ENCODE measurements at regions not wholly inside any gene's neighbourhood (a gene's known extent, or its start where the extent isn't known, plus 50 kb on each side); places are given as distances from the start of the nearest gene placed in this dataset.

- peak; percentile 24 for DNase-seq
Measured at GRCh38 chr10:132467464-132468149, 70.0 kb upstream of the INPP5A start.

- peak; percentile 17 for DNase-seq
Measured at GRCh38 chr10:132468216-132468615, 69.4 kb upstream of the INPP5A start.

- DNase-seq: peak; percentile 18
Measured at GRCh38 chr10:132468651-132469050, 68.9 kb upstream of the INPP5A start.

GRCh38 chr10:132469197-132469884 lies 68.2 kb upstream of the INPP5A start:
- peak; percentile 64 for DNase-seq

DNA sequence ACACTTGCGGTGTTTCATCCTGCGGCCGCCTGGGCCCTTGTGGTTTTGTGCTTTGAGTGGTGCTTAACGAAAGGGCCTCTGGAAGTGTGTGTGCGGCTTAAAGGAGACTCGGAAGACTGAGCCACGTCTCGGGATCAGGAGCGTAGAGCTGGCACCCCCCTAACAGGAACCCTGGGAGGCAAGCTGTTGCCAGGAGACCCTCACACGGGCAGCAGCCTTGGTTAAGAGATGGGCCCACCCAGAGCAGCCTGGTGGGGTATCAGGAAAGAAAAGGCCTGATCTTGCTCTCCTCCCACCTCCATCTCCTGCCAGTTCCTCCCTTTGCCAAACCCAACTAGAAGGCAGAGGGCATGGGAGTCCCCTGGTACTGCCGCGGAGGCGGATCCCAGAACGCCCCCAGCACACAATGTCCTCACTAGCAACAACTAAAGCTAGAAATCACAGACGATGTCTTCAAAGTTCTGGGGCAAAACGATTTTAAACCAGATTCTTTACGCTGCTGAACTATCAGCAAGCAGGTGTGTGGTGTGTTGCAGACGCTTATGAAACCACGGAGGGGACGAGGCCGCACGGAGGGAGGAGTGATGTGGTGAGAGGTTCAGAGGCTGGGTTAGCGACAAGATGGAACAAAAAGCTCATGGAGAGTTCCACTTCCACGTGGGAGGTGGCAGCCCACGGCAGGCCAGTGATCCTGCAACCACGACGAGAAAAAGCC lies 67.0 kb upstream of the INPP5A start:
- DNase-seq: peak; percentile 20

- no peak for DNase-seq
Measured at GRCh38 chr10:132471125-132471451, 66.5 kb upstream of the INPP5A start.

DNA sequence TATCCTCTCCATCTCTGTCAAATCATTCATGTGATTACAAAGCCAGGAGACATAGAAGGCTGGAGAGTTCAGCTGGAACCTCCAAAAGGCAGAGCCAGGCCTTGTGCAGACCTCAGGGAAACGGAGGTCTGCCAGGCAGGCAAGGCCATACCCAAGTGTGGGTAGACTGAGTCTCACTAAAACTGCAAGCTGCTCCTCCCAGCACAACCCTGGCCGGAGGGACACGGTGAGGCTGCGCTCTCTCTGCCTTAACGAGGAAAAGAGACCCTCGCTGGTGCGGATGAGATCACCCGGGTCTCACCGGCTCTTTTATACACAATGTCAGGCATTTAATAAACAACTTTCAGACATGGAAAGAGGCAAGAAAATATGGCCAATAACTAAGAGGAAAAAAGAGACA lies 66.1 kb upstream of the INPP5A start:
- peak; percentile 15 for DNase-seq

DNA sequence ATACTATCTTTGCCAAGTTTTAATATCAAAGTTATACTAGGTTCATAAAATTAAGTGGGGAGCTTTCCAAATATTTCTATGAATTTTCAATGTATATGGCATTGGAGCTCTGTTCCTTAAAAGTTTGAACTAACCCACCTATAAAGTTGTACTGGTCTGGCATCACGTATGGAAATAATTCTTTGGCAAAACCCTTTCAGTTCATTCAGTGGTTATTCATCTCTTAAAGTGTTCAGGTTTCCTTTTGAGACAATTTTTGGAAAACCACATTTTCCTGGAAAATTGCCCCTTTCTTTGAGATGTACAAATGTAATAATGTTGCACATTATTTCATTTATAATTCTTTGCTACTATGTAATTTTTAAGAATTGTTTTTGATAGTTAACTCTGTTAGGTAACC lies 62.5 kb upstream of the INPP5A start:
- DNase-seq: no peak

GRCh38 chr10:132476146-132477065 lies 61.2 kb upstream of the INPP5A start:
- peak; percentile 18 for DNase-seq

DNA sequence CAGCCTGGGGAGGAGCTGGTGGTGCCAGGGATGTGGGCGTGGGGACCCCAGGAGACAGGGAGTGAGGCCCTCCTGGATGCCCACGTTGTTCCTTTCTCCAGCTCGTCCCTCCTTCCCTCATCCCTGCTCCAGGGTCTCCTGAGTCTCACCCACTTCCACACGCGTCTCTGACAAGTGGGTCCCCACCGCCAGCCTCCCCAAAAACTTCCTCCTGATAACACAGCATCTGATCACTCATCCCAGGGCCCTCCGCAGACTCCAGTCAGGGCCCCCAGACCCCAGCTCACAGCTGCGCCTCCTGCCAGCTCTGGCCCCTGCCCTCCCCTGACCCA lies 60.6 kb upstream of the INPP5A start:
- DNase-seq: no peak

DNA sequence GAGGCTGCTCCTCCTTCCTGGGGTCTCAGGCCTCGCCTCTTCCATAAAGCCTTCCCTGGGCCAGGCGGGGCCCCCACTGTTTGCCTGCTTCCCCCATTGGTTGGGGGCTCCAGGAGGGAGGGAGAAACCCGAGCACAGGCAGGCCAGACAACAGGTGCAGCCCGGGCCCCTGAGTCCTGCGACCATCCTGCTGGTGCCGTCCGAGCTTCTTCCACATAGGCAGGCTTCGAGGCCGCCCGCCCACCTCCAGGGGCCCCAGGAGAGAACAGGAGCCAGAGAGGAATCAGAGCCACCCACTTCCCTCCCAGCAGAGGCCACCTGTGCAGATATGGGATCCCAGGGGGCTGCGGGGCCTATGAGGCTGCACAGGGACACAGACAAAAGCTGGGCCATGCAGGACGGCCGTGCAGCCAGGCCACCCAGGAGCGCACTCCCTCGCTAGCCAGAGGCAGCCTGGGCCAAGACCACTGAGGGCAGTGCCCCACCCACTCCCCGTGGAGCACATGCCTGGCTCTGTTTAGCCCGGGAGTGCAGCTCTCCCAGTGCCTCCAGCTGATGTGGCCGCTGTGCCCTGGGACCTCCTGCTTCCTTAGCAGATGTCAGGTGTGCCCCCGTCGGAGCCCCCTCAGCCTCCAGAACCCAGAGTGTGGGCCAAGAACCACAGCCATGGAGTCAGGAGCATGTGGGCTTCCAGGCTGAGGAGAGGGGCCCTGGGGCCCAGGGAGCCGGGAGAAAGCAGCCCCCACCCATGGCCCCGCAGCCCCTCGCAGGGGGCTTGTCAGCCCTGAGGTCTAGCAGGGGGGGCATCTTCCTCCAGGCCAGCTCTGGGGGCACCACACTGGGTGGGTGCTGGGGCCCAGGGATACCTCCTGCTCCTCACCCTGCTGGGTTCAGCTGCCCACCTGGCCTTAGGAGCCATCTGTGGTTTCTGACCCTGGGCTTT lies 59.9 kb upstream of the INPP5A start:
- peak; percentile 49 for DNase-seq

GRCh38 chr10:132478341-132479023 lies 59.1 kb upstream of the INPP5A start:
- peak; percentile 15 for DNase-seq

DNA sequence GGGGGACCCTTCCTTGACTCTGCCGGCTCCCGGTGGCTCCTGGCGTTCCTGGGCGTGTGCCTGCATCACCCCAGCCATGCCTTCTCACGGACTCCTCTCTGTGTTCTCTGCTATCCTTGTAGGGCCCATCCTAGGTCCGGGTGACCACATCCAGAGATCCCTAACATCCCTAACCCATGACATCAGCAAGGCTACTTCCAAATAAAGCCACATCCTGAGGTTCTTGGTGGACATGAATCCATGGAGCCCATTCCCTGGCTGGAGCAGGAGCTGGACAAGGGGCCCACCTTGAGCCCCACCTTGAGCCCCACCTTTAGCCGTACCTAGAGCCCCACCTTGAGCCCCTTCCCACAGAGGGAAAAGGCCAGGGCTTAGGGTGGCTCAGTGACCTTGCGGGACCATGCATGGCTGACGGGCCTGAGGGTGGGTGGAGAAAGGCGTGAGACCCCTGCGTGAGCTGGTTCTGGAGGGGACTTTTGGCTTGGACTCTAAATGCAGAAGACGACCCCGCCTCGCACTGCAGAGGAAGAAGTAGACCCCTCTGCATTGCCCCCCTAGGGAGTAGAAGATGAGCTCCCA lies 58.5 kb upstream of the INPP5A start:
- no peak for DNase-seq

GRCh38 chr10:132479603-132480221 lies 57.9 kb upstream of the INPP5A start:
- peak; percentile 14 for DNase-seq

DNA sequence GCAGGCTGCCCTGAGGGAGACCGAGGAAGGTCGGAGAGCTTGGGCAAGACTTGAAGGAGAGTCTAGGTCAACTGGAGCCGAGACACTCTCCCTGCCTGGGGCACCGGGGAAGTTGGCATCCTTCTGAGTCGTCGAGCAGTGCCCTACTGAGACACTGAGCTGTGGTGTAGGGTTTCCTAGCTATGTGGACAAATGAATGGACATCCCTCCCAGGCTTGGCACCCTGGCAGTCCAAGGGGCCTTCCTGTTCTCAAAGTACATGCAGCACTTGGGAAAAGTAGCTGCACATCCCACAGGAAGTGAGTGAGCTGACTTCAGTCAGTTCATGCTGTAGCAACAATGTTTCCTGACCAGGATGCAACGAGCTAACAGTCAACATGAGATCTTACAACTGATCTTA lies 57.2 kb upstream of the INPP5A start:
- DNase-seq: peak; percentile 19

GRCh38 chr10:132481690-132482089 lies 55.9 kb upstream of the INPP5A start:
- DNase-seq: no peak

- peak; percentile 41 for DNase-seq
Measured at GRCh38 chr10:132482090-132482800, 55.3 kb upstream of the INPP5A start.

DNA sequence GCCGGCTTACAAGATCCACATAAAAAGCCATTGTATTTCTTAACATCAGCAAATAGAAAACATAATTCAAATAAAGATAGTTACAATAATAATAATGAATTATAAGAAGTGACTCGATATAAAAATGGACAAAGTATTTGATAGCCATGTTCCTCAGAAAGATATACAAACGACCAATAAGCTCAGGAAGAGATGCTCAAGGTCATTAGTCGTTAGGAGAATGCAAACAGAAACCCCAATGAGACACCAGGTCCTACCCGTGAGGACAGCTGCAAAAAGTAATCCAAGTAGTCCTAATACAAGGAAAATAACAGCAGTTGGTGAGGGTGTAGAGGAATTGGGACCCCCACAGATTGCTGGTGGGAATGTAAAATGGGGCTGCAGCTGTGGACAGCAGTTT lies 54.2 kb upstream of the INPP5A start:
- no peak for DNase-seq

- peak; percentile 0 for DNase-seq
Measured at GRCh38 chr10:132484922-132485321, 52.7 kb upstream of the INPP5A start.

- peak; percentile 8 for DNase-seq
Measured at GRCh38 chr10:132485391-132485790, 52.2 kb upstream of the INPP5A start.
